Spleen (tissue), 7 donors: ENCODE measurements at regions not wholly inside any gene's neighbourhood (a gene's known extent, or its start where the extent isn't known, plus 50 kb on each side); places are given as distances from the start of the nearest gene placed in this dataset.

Experiments used
- POLR2A ChIP-seq, 3 donors: fragments of 450-650 bp; IDR thresholded peaks; one replicate each; pipeline ENCODE4 v1.5.1; 2017; ENCODE audit warnings: antibody characterized with exemption in 3 of 3, mild to moderate bottlenecking in 1 of 3
- POLR2AphosphoS5 ChIP-seq, 3 donors: sonication (generic); formaldehyde crosslinking; IDR thresholded peaks; one replicate each; pipeline ENCODE4 v1.5.1; 2017; ENCODE audit warnings: antibody characterized with exemption in 3 of 3
- TF ChIP-seq, protein P1 (sequence below), 11 experiments: fragments of 200-600 bp in 7 of 11; fragments of 450-650 bp in 4 of 11; sonication (generic) in 4 of 11; IDR thresholded peaks in 8 of 11; conservative IDR thresholded peaks in 3 of 11; 1 replicate in 7 of 11; 2 replicates in 4 of 11; pipeline versions ENCODE4 v1.4.0 to v1.8.0; 2016 to 2021; ENCODE audit warnings: antibody characterized with exemption in 11 of 11, inconsistent platforms in 4 of 11, mild to moderate bottlenecking in 1 of 11
- donor health status: DM: no; HTN: no; CAD: no; lungs with moderate emphysema.
- donor health status: DM: no; HTN: no; CAD: no.
- donor health status: DM: no; HTN: no; CAD: no.

DNA sequence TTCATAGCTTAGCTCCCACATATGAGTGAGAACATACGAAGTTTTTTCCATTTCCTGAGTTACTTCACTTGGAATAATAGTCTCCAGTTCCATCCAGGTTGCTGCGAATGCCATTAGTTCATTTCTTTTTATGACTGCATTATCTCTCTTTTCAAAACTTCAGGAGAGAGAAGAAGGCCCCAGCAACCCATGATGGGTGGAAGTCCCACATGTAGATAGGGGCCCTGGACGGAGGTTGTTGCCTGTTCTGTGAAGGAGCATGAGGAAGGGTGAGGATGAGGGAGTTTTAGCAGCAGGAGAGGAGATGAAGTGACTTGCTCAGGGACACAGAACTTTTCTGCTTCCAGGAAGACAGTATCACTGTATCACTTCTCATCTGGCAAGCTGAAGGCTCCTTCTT is 102.2 kb upstream of the KLF4 start:
- TF ChIP-seq, protein P1, sequence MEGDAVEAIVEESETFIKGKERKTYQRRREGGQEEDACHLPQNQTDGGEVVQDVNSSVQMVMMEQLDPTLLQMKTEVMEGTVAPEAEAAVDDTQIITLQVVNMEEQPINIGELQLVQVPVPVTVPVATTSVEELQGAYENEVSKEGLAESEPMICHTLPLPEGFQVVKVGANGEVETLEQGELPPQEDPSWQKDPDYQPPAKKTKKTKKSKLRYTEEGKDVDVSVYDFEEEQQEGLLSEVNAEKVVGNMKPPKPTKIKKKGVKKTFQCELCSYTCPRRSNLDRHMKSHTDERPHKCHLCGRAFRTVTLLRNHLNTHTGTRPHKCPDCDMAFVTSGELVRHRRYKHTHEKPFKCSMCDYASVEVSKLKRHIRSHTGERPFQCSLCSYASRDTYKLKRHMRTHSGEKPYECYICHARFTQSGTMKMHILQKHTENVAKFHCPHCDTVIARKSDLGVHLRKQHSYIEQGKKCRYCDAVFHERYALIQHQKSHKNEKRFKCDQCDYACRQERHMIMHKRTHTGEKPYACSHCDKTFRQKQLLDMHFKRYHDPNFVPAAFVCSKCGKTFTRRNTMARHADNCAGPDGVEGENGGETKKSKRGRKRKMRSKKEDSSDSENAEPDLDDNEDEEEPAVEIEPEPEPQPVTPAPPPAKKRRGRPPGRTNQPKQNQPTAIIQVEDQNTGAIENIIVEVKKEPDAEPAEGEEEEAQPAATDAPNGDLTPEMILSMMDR (IDR thresholded peaks at IDR 0.05 in 8 of 11, conservative IDR thresholded peaks at IDR 0.05 in 3 of 11) = no peak
- TF ChIP-seq POLR2A (IDR thresholded peaks at IDR 0.05) (no peak), POLR2AphosphoS5 (IDR thresholded peaks at IDR 0.05) (no peak)
